AG20443 (cell line): ENCODE measurements at regions not wholly inside any gene's neighbourhood (a gene's known extent, or its start where the extent isn't known, plus 50 kb on each side); places are given as distances from the start of the nearest gene placed in this dataset.
"Not testable (repeated sequence)": the region's sequence is repeated elsewhere in the genome, so short reads cannot be mapped to it uniquely, and the experiment has no call there.

Experiments
- DNase-seq: peaks from one replicate; pipeline ENCODE4 v3.0.0; 2012; ENCODE audit warnings: low spot score, mixed read lengths

- not testable (repeated sequence) for DNase-seq
These were observed 1372.6 kb downstream of the FOXD4L5 start for GRCh38 chr9:63912451-63912850.

- DNase-seq = not testable (repeated sequence)
These were observed 1375.9 kb downstream of the FOXD4L5 start for GRCh38 chr9:63909076-63909475.

DNA sequence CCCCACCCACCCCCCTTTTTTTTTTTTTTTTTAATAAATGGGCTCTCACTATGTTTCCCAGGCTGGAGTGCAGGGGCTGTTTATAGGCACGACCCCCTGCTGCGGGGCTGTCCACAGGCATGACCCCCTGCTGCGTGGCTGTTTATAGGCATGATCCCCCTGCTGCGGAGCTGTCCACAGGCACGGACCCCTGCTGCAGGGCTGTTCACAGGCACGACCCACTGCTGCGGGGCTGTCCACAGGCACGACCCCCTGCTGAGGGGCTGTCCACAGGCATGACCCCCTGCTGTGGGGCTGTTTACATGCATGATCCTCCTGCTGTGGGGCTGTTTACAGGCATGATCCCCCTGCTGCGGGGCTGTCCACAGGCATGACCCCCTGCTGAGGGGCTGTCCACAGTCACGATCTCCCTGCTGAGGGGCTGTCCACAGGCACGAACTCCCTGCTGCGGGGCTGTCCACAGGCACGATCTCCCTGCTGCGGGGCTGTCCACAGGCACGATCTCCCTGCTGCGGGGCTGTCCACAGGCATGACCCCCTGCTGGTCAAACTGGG, 1385.3 kb downstream of the FOXD4L5 start:
- peak; percentile 3 for DNase-seq

GRCh38 chr9:63881386-63881785, 1403.6 kb downstream of the FOXD4L5 start:
- DNase-seq = not testable (repeated sequence)

DNA sequence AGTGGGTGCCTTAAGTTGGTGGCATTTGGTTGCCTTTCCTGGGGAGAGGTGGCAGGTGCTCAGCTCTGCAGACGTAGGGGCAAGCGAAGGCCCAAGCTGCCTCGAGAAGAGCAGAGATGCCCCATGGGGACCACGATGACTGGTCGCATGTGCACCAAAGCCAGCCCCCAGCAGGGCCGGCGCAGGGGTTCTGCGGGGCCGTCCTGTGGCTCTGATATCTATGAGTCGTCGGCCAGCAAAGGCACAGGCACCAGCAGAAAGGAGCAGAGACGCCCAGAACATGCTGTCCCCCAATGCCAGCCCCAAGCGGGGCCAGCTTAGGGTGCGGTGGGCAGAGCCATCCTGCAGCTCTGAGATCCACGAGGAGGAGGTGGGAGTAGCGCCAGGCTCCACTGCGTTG, 1408.6 kb downstream of the FOXD4L5 start:
- DNase-seq = not testable (repeated sequence)

- DNase-seq = peak; percentile 24
These were observed 1425.4 kb downstream of the FOXD4L5 start for GRCh38 chr9:63859475-63860215.

- not testable (repeated sequence) for DNase-seq
These were observed 1425.9 kb downstream of the FOXD4L5 start for GRCh38 chr9:63859090-63859474.

DNA sequence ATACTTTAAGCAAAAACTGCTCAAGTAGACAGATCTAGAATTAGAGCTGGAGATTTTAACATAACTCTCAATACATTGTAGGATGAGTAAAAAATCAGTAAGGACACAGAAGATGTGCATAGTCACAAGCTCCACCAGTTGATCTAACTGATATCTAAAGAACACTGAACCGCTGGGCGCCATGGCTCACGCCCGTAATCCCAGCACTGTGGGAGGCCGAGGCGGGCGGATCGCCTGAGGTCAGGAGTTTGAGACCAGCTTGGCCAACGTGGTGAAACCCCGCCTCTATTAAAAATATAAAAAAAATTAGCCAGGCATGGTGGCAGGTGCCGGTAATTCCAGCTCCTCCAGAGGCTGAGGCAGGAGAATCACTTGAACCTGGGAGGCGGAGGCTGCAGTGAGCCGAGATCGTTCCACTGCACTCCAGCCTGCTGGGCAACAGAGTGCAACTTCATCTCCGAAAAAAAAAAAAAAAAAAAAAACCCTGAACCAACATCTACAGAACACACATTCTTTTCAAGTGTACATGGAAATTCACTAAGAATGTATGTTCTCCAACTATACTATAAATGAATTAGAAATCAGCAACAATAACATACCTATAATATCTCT, 1431.8 kb downstream of the FOXD4L5 start:
- DNase-seq = not testable (repeated sequence)

DNA sequence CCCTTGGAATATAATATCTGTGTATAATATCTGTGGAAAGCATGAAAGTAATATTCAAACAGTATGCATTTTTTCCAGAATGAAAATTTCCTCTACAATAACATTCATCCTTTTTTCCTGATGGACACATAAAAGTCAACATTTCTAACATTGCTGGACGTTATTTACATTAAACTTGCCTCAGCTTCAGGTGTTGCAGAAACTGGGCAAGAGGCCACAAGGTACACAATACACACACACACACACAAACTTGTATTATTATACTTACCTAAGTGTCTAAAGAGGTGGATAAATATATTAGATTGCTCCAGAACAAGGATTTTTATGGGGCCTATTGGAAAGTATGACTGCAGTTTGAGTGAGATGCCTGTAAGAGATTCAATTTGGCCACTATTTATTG, 1460.2 kb downstream of the FOXD4L5 start:
- not testable (repeated sequence) for DNase-seq

DNA sequence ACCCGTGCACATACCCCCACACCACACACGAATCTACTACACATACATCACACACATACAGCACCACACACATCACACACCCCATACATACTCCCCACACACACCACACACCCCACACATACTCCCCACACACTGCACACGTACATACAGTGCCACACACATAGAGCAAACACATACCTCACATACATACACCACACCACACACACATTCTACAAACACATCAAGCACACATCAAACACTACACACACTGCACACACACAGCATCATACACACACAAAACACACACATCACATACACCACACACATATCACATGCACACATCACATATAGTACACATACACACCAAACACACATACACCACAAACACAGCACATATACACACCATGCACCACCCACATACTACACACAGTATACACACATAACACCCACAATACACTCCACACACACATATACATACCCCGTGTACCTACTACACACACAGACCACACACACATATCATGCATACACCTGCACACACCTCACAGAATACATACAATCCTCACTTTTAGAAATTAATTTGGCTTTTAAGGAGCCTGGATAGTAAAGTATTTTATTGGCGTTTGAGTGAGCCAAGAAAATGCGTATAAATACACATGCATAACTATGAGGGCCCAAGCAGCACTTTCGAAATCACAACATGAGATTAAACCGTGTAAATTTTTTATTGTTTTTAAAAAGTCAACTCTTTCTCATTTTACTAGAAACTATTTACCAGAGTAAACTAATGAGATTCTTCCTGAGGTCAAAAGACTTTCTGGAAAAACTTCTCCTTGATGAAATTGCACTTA, 1461.4 kb downstream of the FOXD4L5 start:
- DNase-seq = peak; percentile 16

DNA sequence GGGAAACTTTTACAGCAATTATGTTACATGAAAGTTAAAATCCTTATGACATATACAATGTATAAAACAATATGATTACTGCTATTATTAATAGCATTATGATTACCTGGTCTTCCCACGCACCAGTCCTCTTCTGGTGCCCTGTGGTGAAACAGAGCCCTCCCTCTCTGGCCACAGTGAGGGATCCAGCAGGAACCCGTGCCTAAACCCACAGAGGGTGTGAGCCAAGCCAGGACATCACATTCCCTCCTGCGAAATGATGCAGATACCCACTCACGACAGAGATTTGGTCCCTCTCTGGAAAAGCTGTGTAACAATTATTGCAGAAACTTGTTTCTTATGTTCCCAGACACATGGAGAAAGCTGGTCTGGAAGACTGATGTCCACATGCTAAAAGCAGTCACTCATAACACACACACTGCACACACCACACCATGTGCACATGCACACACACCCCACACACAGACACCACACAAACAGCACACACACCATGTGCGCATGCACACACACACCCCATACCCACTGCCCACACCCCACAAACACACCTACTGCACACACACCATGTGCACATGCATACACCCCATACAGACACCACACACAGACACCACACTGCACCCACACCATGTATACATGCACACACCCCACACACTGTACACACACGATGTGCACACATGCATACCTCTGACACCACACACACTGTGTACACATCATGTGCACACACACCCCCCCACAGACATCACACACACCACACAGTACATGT, 1462.2 kb downstream of the FOXD4L5 start:
- DNase-seq = not testable (repeated sequence)

GRCh38 chr9:63821293-63821692, 1463.7 kb downstream of the FOXD4L5 start:
- not testable (repeated sequence) for DNase-seq

- DNase-seq = not testable (repeated sequence)
These were observed 1464.1 kb downstream of the FOXD4L5 start for GRCh38 chr9:63820882-63821281.

DNA sequence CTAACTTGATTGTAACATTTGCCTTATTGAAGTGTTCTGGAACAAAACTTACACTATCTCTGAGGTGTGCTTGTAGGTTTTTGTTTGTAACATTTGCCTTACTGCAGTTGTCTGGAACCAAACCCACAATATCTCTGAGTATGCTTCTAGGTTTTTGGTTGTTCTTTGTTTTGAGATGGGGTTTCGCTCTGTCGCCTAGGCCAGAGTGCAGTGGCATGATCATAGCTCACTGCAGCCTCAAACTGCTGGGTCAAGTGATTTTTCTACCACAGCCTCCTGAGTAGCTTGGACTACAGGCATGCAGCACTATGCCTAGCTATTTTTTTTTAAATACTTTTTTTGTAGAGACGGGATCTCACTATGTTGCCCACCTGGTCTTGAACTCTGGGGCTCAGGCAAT, 1464.6 kb downstream of the FOXD4L5 start:
- DNase-seq = not testable (repeated sequence)

DNA sequence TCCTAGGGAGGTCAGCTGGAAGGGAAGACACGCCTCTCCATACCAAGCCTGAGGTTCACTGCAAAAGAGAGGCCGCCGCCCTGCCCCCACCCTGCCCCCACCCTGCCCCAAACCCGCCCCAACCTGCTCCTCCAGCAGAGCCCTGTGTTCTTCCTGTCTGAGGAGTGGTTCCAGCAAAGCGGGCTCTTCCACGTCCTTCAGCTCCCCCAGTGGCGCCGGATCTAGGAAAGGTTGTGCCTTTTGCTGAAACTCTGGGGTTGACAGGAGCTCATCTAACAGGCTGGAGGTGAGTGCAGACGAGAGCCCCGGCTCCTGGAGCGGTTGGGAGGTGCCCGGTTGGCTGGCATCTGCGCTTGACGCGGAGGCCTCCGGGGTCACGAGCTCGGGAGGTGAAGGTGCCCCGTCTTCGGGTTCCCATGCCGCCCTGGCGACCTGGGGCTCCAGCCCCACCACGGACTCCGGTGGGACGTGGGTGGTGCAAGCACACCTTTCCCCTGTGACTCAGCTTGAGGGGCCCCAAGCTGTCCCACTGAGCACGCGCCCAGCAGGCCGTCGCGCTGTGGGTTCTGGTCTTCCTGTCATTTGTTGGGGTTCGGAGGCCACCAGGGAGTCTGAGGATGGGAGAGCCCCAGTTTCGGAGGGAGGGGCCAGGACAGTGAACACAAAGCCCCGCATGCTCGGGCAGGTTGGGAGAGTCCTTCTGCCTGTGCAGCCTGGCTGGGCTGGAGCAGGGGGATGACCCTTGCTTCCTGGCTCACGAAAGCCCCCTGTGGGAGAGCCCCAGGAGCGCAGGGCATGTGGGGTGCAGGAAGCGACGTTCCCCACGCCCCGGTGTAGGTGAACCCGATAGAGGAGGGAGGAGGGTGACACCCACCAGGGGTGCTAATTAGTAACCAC, 1467.1 kb downstream of the FOXD4L5 start:
- peak; percentile 25 for DNase-seq

DNA sequence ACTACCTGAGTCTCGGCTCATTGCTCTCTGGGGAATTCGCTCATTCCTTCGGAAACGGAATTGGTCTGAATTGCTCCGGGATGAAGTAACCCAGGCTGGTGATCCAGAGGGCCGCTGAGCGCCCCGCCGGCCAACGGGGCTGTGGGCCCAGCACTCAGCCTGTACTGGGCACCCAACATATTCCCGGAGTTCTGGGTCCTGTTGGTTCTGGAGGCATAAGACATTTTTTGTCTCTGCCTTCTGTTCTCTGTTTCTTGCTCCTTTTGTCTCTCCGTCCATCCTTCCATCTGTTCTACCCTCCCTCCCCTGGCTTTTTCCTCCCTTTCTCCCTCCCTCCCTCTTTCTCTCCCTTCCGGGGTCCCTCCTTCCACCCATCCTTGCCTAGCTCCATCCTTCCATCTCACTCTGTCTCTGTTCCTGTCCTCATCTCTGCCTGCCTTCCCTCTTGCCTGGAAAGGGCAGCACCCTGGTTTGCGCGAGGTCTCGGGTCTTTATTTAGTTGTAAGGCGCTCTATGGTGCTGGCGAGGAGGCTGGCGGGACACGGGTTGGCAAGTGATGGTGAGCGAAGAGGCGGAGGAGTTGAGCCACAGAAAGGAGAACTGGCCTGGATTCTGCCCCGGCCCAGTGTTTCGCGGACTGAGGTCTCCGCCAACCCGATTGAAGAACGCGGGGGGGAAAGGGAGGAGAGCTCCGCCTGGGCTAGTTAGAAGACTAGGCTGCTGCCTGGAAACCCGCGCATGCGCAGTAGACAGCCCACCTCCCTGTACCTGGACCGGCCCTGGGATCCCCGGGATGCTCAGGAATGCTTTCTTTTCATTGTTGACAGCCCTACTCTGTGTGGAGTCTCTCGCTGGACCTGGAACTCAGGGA, 1468.0 kb downstream of the FOXD4L5 start:
- DNase-seq = peak; percentile 86

GRCh38 chr9:63814970-63815669, 1469.9 kb downstream of the FOXD4L5 start:
- DNase-seq = not testable (repeated sequence)

- not testable (repeated sequence) for DNase-seq
These were observed 1471.5 kb downstream of the FOXD4L5 start for GRCh38 chr9:63813391-63814021.
